OCI-LY7 (cell line): ENCODE measurements at regions not wholly inside any gene's neighbourhood (a gene's known extent, or its start where the extent isn't known, plus 50 kb on each side); places are given as distances from the start of the nearest gene placed in this dataset.

ENCODE experiments used
- EZH2phosphoT487 ChIP-seq: fragments of 200-600 bp; sonication (generic); IDR thresholded peaks from 2 replicates; pipeline ENCODE4 v1.6.1; 2018; ENCODE audit warnings: low read depth, borderline replicate concordance, mild to moderate bottlenecking, mixed run types, antibody characterized with exemption, low read length, moderate library complexity, mixed read lengths
- TF ChIP-seq, protein P1 (sequence below): fragments of 200-600 bp; sonication (generic); conservative IDR thresholded peaks from 2 replicates; pipeline ENCODE4 v1.5.1; 2014; ENCODE audit warnings: mild to moderate bottlenecking, antibody characterized with exemption, low read length, moderate library complexity, mixed read lengths

- TF ChIP-seq, protein P1, sequence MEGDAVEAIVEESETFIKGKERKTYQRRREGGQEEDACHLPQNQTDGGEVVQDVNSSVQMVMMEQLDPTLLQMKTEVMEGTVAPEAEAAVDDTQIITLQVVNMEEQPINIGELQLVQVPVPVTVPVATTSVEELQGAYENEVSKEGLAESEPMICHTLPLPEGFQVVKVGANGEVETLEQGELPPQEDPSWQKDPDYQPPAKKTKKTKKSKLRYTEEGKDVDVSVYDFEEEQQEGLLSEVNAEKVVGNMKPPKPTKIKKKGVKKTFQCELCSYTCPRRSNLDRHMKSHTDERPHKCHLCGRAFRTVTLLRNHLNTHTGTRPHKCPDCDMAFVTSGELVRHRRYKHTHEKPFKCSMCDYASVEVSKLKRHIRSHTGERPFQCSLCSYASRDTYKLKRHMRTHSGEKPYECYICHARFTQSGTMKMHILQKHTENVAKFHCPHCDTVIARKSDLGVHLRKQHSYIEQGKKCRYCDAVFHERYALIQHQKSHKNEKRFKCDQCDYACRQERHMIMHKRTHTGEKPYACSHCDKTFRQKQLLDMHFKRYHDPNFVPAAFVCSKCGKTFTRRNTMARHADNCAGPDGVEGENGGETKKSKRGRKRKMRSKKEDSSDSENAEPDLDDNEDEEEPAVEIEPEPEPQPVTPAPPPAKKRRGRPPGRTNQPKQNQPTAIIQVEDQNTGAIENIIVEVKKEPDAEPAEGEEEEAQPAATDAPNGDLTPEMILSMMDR, result no peak
- no peak for TF ChIP-seq EZH2phosphoT487
Measured at GRCh38 chr15:96147267-96147666, 183.2 kb upstream of the NR2F2 start.
